Prostate gland (tissue), 2 donors: ENCODE measurements at regions not wholly inside any gene's neighbourhood (a gene's known extent, or its start where the extent isn't known, plus 50 kb on each side); places are given as distances from the start of the nearest gene placed in this dataset.
"Not testable (repeated sequence)": the region's sequence is repeated elsewhere in the genome, so short reads cannot be mapped to it uniquely, and the experiment has no call there.

ENCODE experiments used
- CTCF ChIP-seq, 4 experiments: fragments of 200-600 bp in 2 of 4; fragments of 450-650 bp in 2 of 4; sonication (generic) in 2 of 4; IDR thresholded peaks; 1 replicate in 3 of 4; 2 replicates in 1 of 4; pipeline ENCODE4 v1.5.1; 2016 to 2019; ENCODE audit warnings: antibody characterized with exemption in 4 of 4, mild to moderate bottlenecking in 2 of 4, moderate library complexity in 2 of 4
- POLR2A ChIP-seq: fragments of 450-650 bp; IDR thresholded peaks from one replicate; pipeline ENCODE4 v1.6.1; 2016; ENCODE audit warnings: antibody characterized with exemption, mild to moderate bottlenecking

- not testable (repeated sequence) for TF ChIP-seq CTCF (IDR thresholded peaks at IDR 0.05); POLR2A
Observed at GRCh38 chr20:29566901-29567635, 1690.4 kb upstream of the DEFB115 start.
